HG03565 (cell line): ENCODE measurements at regions not wholly inside any gene's neighbourhood (a gene's known extent, or its start where the extent isn't known, plus 50 kb on each side); places are given as distances from the start of the nearest gene placed in this dataset.
"Not testable (repeated sequence)": the region's sequence is repeated elsewhere in the genome, so short reads cannot be mapped to it uniquely, and the experiment has no call there.

Experiments used
- ATAC-seq: cut with Tn5 transposase; IDR thresholded peaks from one replicate; pipeline ENCODE4 v1.9.1; 2021; ENCODE audit warnings: mild to moderate bottlenecking, moderate library complexity; ENCODE audit not compliant: unreplicated experiment

DNA sequence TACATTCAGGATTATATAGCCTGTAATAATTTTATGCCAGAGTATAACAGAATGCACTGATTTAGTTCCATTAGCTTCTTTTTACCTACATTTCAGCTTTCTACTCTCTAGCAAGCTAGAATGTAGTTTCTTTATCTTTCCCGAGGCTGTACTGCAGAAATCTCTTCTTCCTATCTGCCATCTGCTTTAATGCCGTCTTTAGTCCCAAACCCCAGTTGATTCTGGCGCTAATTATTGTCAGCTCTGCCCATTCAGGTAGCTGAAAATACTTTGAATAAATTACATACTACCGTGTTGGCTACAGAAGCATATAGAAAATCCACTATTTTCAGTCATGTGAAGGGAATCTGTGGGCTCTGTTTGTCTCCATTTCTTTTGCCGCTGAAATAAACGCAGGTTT, 706.7 kb downstream of the NTRK3 start:
- ATAC-seq: no peak

DNA sequence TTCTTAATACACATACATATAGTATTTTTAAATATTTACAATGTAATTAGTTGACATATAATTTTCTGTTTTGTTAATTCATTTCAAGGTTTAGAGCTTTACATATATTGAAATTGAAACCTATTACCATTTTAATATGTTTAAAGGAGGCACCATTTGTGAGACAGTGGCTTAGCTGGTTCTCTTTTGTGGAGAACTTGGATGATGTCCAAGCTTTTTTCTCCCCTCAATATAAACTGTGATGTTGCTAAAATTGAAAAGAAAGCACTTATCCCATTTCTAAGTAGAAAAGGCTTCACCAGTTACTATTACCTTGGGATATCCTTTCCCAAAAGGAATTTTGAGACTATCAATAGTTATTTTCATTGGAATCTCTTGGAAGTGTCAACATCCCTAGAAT, 707.2 kb downstream of the NTRK3 start:
- ATAC-seq: no peak

DNA sequence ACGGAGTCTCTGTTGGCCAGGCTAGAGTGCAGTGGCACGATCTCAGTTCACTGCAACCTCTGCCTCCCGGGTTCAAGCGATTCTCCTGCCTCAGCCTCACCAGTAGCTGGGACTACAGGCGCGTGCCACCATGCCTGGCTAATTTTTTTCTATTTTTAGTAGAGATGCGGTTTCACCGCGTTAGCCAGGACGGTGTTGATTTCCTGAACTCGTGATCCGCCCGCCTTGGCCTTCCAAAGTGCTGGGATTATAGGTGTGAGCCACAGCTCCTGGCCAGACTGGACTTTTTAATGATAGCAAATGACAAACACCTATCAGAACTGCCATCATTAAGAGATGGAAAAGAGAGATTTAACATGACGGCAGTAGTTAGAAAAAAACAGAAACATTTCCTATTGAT, 707.9 kb downstream of the NTRK3 start:
- not testable (repeated sequence) for ATAC-seq

DNA sequence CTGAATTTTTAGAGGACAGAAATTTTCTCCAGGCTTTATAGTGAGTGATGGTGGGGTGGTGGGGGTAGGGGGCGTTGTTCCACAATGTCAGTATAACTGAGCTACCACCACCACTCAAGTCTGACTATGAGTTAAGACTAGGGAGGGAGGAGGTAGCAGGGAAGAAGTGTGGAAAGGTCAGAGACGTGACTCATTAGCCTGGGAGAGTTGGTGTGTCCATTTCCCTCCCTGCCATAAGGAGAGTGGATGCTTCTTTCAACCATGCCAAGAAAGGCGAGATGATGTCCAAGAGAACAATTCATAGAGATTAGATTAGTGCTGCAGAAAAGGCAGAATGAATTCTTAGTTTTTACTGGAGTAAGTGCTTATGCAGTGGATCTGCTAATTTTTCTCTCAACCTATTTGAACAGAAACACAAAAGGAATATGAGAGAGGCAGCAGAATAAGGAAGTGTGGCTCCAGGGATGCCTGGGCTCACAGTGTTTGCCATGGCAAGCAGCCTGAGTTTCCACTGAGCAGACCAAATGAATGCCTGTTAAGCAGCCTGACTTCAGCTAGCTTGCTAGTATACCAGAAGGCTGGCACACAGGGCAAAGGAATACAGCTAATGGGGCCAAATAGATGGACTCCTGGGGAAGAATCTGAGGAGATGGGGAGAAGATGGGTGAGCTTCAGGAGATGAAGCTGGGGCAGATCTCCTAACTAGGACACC, 708.9 kb downstream of the NTRK3 start:
- no peak for ATAC-seq

DNA sequence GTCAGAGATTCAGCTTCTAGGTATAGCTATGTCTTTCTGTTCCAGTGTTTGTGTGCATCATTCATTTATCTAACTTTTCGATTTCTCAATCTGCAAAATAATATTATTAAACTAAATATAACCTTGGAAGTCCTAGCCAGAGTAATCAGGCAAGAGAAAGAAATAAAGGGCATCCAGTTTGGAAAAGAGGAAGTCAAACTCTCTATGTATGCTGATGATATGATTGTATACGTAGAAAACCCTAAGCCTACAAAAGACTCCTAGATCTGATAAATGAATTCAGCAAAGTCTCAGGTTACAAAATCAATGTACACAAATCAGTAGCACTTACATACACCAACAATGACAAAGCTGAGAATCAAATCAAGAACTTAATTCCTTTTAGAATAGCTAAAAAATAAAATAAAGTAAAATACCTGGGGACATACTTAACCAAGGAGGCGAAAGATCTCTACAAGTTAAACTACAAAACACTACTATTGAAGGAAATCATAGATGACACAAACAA, 718.2 kb downstream of the NTRK3 start:
- no peak for ATAC-seq

DNA sequence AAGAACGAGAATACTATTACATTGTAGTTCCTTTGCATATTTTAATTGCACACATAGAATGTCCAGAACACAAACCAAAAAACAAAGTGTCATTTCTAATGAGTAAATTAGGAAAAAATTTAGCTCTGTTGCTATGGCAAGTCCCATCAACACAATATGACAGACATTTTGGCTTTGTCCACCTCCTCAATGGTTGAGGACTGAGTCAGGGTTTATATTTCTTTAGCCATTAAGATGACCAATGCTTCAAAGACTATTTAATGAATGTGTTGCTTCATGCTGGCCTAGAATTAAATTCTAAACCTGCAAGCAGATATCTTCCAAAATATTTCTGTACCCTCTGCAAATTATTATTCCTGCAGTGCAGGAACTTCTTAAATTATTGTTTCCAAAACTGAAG, 719.2 kb downstream of the NTRK3 start:
- no peak for ATAC-seq

DNA sequence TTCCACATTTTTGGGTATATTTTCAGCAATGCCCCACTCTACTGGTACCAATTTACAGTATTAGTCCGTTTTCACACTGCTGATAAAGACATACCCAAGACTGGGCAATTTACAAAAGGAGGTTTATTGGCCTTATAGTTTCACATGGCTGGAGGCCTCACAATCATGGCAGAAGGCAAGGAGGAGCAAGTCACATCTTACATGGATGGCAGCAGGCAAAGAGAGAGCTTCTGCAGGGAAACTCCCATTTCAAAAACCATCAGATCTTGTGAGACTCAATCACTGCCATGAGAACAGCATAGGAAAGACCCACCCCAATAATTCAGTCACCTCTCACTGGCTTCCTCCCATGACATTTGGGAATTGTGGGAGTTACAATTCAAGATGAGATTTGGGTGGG, 722.9 kb downstream of the NTRK3 start:
- ATAC-seq: not testable (repeated sequence)

DNA sequence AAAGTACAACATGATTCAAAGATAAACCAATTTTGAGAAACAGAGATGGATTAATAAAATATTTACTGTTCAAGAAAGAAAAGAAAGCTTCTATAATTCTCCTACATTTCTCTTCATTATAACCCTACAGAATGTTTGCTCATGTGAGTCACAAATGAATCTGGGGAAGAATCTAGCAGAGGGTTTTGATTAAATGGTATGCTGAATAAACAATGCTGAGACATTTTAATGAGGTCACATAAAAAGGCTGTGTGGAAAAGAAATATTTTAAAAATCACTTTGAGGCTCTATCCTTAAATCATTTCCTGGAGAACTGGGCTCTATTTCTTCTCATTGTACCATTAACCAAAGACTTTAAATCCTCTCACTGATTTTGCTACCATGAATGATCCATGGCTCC, 727.7 kb downstream of the NTRK3 start:
- no peak for ATAC-seq

DNA sequence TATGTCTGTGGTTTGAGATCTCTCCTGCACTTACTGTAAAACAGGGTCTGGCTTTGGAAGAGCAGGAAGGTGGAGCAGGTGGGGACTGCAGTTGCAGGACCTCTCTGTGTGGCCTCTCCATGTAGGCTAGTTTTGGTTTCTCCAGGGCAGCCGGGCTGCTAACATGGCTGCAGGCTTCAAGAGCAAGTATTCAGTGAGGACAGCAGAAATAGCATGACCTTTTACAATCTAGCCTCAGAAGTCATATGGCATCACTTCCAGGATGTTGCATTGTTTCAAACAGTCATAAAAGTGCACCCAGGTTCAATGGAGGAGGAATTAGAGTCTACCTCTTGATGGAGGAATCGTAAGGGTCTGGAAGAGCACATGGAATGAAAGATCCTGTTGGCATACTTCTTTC, 728.7 kb downstream of the NTRK3 start:
- no peak for ATAC-seq

DNA sequence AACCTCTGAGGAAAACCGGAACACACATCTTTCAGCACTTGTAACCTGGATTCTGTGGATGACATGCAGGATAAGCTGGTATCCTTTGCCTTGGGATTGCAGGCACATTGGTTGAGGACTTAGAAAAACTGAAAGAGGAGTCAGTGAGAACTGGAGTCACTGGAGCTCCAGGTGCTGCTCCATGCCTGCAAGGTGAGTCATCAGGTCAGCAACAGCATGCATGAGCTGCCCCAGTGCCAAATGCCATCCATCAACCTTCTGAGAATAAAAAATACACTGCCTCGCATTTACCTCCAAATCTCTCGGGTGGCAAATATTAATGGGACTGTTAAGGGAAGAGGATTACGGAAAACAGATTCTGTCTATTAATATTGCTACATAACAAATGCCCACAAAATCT, 729.1 kb downstream of the NTRK3 start:
- no peak for ATAC-seq

DNA sequence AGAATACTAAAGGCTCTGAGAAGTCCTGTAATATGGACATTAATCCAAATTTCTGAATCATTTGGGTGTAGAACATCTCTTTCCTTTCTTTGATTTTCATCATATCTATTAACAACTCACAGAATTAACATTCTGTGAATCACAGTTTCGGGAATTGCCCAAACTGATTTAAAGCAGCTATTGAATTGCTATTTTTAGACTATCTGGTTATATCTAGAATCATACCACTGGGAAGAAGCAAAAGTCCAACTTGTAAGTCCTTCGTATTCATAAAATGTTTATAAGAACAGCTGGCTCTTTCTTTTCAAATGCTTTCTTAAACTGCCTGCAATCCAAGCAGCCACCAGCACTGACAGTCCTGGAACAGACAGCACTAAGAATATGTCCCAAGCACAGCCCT, 733.0 kb downstream of the NTRK3 start:
- no peak for ATAC-seq

DNA sequence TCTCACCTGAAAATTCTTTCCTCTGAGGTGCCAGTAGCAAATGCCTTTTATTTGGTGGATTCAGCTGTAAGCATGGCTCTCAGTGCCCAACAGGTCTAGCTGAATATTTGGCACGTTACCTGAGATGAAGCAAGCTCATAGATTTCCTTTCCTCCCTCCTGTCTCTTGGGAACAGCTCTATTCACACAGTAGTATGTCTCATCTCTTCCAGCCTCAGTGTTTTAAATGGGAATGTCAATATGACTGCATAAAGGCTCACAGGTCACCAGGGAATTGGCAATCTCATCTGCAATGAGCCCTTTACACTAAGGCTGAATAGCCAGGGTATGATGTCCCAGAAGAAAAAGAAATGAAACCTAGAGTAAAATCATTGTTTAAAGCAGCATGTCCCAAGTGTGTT, 733.5 kb downstream of the NTRK3 start:
- ATAC-seq: no peak

DNA sequence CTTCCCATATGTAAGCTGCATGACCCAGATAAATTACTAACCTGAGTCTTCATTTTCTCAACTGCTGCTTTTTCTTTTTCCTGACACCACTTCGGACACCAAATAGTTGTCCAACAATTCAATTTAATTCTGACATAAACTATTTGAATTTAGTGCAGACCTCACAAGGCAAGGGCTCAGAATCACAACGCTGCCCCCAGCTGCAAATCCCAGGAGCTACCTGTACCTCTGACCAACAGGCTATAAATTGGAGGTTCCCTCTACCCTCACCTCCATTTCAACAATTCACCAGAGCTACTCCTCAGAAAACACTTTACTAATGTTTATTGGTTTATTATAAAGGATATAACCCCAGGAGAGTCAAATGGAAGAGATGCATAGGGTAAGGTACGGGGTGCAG, 737.6 kb downstream of the NTRK3 start:
- no peak for ATAC-seq

DNA sequence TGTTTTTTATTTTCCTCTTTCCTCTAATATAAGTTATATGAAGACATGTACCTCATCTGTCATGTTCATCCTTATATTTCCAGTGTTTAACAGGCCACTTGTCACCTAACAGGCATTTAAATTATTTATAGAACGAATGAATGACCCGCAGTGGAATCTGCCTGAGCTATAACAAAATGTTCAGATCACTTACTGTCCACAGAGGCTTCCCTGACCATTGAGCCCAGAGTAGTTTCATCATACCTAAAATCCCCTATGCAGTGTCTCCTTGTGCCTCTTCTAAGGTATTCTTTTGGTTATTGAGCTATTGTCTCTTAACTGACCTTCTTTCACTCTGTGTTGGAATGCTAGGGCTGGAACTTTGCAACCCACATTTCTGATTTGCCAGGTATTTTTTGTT, 748.5 kb downstream of the NTRK3 start:
- ATAC-seq: no peak

DNA sequence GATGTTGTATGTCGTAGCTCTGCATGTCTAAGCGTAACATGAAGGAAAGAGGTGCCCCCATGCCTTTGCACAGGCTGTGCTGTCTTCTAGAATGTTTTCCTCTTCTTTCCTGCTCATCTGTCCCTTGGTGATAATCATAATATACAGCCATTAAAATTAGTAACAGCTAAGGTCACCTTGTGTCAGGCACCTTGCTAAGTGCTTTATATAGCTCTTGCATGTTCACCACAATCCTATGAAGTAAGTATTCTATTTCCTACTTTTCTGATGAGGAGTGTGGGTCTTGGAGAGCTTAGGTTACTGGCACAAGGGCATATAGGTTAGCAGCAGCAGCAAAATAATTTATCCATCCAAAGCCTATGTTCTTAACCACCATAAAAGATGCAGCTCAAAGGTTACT, 754.4 kb downstream of the NTRK3 start:
- no peak for ATAC-seq

DNA sequence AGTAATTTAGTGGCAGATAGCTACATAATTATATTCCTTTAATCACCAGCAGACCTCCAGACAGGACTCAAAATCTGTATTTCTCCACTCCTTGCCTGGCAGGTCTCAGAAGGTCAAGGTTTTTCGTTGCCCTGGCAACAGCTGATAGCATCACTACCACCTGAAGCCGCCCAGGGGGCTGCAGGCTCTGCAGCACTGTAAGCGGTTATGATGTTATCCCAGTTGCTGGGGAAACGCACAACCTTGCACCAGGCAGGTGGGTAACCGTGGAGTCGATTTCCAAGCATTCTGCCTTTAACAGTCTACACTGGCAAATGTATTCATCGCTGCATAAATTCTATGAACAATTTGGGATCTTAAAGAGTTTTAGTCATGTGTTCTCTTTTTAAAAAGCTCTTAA, 756.3 kb downstream of the NTRK3 start:
- no peak for ATAC-seq

DNA sequence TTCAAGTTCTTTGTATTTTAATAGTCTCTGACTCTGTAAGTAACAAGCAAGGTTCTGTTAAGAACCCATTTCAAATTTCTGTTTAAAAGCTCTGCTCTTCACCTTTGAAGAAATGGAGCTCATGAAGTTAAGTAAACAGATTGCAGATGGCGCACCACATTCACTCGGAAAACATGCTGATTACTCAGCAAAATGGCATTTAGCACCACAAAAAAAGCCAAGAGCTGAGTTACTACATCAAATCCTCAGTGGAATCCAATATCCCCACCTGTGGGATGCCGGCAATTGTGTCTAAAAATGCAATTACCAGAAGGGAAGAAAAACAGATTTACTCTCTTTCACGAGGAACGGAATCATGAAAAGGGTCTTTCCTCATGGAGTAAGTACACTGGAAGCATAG, 758.0 kb downstream of the NTRK3 start:
- no peak for ATAC-seq

DNA sequence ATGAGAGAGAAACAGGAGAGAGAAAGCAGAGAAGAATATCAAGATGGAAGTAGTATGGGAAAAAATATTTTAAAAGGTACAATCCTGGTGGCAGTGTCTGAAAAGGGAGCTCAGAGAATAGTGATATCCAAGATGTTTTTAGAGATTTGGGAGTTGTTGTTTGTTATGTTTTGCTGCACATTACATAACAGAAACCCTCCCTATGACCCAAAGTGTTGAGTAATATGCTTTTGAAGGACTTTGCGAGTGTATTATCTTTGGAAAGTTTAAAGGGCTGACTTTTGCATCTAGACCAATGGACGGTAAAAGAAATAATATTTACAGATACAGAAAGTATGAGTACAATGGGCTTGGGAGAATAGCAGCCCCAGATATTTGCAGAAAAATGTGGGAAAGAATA, 759.7 kb downstream of the NTRK3 start:
- ATAC-seq: no peak

DNA sequence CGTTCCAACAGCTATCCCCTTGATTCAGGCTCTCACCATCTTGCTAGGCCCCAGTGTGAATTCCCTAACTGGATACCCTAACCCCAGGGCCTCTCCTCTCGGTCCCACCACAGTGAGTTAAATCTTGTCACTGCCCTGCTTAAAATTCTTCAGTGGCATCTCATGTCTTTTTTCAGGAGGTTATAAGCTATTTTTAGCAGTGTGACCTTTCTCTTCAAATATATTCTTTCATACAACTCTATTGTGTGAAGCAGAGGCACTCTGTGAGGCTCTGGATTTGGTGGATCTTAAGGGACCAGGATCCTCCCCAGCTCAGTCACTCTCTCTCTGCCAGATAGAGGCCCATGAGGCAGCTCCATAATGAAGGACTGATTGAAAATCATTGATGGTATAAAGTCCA, 760.4 kb downstream of the NTRK3 start:
- no peak for ATAC-seq

DNA sequence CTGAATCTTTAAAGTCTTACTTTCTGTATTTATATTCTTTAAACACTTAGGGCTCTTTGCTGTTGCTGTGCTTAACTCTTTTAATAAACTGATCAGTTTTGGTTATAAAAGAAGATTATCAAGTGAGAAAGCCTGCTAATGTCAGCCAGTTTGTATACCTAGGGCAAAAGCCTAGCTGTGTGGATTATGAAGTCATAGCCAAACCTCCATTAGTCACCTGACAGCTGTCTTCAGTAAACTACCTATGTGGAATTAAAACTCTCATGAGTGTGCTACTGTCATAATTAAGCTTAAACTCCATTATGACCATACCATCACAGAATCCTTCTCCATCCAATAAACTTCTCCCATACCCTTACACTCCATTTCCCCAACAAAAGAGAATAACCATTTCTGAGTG, 762.7 kb downstream of the NTRK3 start:
- ATAC-seq: no peak

DNA sequence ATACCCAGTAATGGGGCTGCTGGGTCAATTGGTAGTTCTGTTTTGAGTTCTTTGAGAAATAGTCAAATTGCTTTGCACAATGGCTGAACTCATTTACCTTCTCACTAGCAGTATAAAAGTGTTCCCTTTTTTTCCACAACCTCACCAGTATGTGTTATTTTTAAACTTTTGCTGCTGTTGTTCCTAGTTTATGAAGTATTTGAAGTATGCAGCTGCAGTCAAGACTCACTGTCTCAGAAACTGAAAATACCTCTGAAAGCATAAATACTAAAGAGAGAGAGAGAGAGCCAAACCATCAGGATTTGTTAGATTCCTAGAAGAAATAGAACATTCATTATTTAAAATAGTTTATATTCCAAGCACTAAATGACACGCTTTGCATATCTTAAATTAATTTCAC, 764.2 kb downstream of the NTRK3 start:
- no peak for ATAC-seq

DNA sequence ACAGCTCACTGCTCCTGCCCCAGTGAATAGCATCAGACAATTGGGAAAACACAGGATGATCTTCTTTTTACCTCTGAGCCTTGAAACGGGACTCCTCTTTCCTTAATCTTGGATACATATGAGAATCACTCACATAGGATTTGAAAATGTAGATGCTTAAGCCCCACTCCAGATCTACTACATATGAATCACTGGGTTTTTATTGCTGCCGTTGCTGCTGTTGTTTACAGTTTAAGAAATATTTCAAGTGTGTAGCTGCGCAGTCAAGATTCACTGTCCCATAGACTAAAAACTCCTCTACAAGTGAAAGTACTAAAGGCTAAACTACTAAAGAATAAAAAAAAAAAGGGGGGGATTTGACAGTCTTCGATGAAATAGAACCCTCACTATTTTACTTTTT, 765.9 kb downstream of the NTRK3 start:
- ATAC-seq: no peak
